Esophagus squamous epithelium (tissue), 5 donors: ENCODE measurements at regions not wholly inside any gene's neighbourhood (a gene's known extent, or its start where the extent isn't known, plus 50 kb on each side); places are given as distances from the start of the nearest gene placed in this dataset.

Experiments
- DNase-seq: peaks from one replicate; lab custom pipeline; 2025; lab: John Stamatoyannopoulos, UW
- H3K27ac ChIP-seq, 4 donors: fragments of 200-600 bp; sonication (generic); one replicate each; pipeline ENCODE4 v1.5.1; 2016 to 2019; ENCODE audit warnings: mild to moderate bottlenecking in 1 of 4
- H3K27me3 ChIP-seq, 4 donors: fragments of 200-600 bp; sonication (generic); 1 replicate in 3 of 4; 2 replicates in 1 of 4; pipeline versions ENCODE4 v1.5.1 to v1.6.0; 2017 to 2021; ENCODE audit warnings: antibody characterized with exemption in 1 of 4
- H3K36me3 ChIP-seq, 3 donors: fragments of 200-600 bp; sonication (generic); one replicate each; pipeline ENCODE4 v1.5.1; 2016 to 2019
- H3K4me1 ChIP-seq, 3 donors: fragments of 200-600 bp; sonication (generic); one replicate each; pipeline ENCODE4 v1.5.1; 2017 to 2019
- H3K4me3 ChIP-seq, 4 donors: fragments of 200-600 bp; sonication (generic); 1 replicate in 3 of 4; 2 replicates in 1 of 4; pipeline ENCODE4 v1.5.1; 2016 to 2019; ENCODE audit warnings: mild to moderate bottlenecking in 2 of 4, moderate library complexity in 1 of 4
- H3K9me3 ChIP-seq, 3 donors: fragments of 200-600 bp; sonication (generic); one replicate each; pipeline ENCODE4 v1.5.1; 2016 to 2019
- CTCF ChIP-seq, 6 experiments: fragments of 450-650 bp in 4 of 6; fragments of 200-600 bp in 2 of 6; sonication (generic) in 2 of 6; IDR thresholded peaks; one replicate each; pipeline ENCODE4 v1.5.1; 2016 to 2019; ENCODE audit warnings: antibody characterized with exemption in 6 of 6, mild to moderate bottlenecking in 4 of 6, moderate library complexity in 4 of 6
- POLR2A ChIP-seq, 4 donors: fragments of 450-650 bp; IDR thresholded peaks; one replicate each; pipeline ENCODE4 v1.6.1; 2017; ENCODE audit warnings: antibody characterized with exemption in 4 of 4, mild to moderate bottlenecking in 4 of 4, moderate library complexity in 3 of 4
- whole genome bisulfite sequencing, 2 donors: methylation state at CpG; one replicate each; pipeline ENCODE4 v1.1.5; 2018; 5-methylcytosine and 5-hydroxymethylcytosine counted together
- intact Hi-C: fragments of 100-400 bp; cut with DNase I; formaldehyde crosslinking; loops from one replicate; pipeline ENCODE4 v1.15.0; 2022
- small RNA-seq, 4 donors: library from RNA; depleted of rRNA; stranded (forward); fragments of <200 nt; gene quantifications; one replicate each; pipeline ENCODE3, GENCODE V24; 2016
- donor health status: DM: yes; HTN: yes; CAD: no.

GRCh38 chr3:175879417-175879816 lies 1020.3 kb downstream of the NAALADL2 start:
- no peaks in the 10 kb centered on the region for H3K4me1 ChIP-seq
- TF ChIP-seq POLR2A (IDR thresholded peaks at IDR 0.05) = no peak
- no peak for TF ChIP-seq CTCF (IDR thresholded peaks at IDR 0.05)
- no peak overlapping the region for H3K4me3 ChIP-seq
- no peaks in the 10 kb centered on the region for H3K27me3 ChIP-seq
- intact Hi-C loops = no loop called here
- no peaks in the 10 kb centered on the region for H3K9me3 ChIP-seq
- WGBS, 2 donors = 54 to 70% methylated on average over 2 of the region's 2 CpGs
- no peak overlapping the region for H3K27ac ChIP-seq
- H3K36me3 ChIP-seq = no peaks in the 10 kb centered on the region
- DNase-seq = no peak

- 40 to 48% methylated on average over 1 of the region's 1 CpG for WGBS, 2 donors
These were observed 1010.3 kb downstream of the NAALADL2 start for GRCh38 chr3:175869404-175869803.

GRCh38 chr3:175868626-175869025 lies 1009.5 kb downstream of the NAALADL2 start:
- no peaks in the 10 kb centered on the region for H3K36me3 ChIP-seq
- H3K27me3 ChIP-seq = no peaks in the 10 kb centered on the region
- 23 to 64% methylated on average over 1 of the region's 1 CpG for WGBS, 2 donors
- no peak overlapping the region for H3K4me3 ChIP-seq
- no peaks in the 10 kb centered on the region for H3K9me3 ChIP-seq
- no peaks in the 10 kb centered on the region for H3K4me1 ChIP-seq
- no peak for DNase-seq
- TF ChIP-seq POLR2A (IDR thresholded peaks at IDR 0.05) (no peak), CTCF (IDR thresholded peaks at IDR 0.05) (no peak)
- intact Hi-C loops = no loop called here
- no peak overlapping the region for H3K27ac ChIP-seq

More at GRCh38 chr3:175869404-175869803, 1010.3 kb downstream of the NAALADL2 start:
- Histone ChIP-seq H3K27me3 (no peaks in the 10 kb centered on the region), H3K27ac (no peak overlapping the region), H3K9me3 (no peaks in the 10 kb centered on the region), H3K4me3 (no peak overlapping the region), H3K4me1 (no peaks in the 10 kb centered on the region), H3K36me3 (no peaks in the 10 kb centered on the region)
- TF ChIP-seq POLR2A (IDR thresholded peaks at IDR 0.05) (no peak), CTCF (IDR thresholded peaks at IDR 0.05) (no peak)
- intact Hi-C loops = no loop called here
- DNase-seq = no peak

GRCh38 chr3:175865724-175866123 lies 1006.6 kb downstream of the NAALADL2 start:
- no peak overlapping the region for H3K4me3 ChIP-seq
- no peak for TF ChIP-seq POLR2A (IDR thresholded peaks at IDR 0.05)
- no peak for TF ChIP-seq CTCF (IDR thresholded peaks at IDR 0.05)
- no peak overlapping the region for H3K27ac ChIP-seq
- DNase-seq = no peak
- no peaks in the 10 kb centered on the region for H3K27me3 ChIP-seq
- no peaks in the 10 kb centered on the region for H3K9me3 ChIP-seq
- intact Hi-C loops = no loop called here
- H3K4me1 ChIP-seq = no peaks in the 10 kb centered on the region
- H3K36me3 ChIP-seq = no peaks in the 10 kb centered on the region
- WGBS, 2 donors = 10 to 43% methylated on average over 1 of the region's 1 CpG

- Histone ChIP-seq H3K27me3 (no peaks in the 10 kb centered on the region), H3K4me3 (no peak overlapping the region), H3K36me3 (no peaks in the 10 kb centered on the region), H3K9me3 (no peaks in the 10 kb centered on the region), H3K4me1 (no peaks in the 10 kb centered on the region), H3K27ac (no peak overlapping the region)
- intact Hi-C loops = no loop called here
- 73 to 82% methylated on average over 4 of the region's 4 CpGs for WGBS, 2 donors
- no peak for DNase-seq
- TF ChIP-seq POLR2A (IDR thresholded peaks at IDR 0.05) (no peak), CTCF (IDR thresholded peaks at IDR 0.05) (no peak)
These were observed 1002.8 kb downstream of the NAALADL2 start for GRCh38 chr3:175861916-175862315.

Small RNA genes in the stretch of these regions (small RNA-seq; reads per million reads assigned to genes)
- 0 reads per million in 4 donors for gene AC104640.2
- gene RNA5SP147 = 0 reads per million in 4 donors
